GM23248 (cell line): ENCODE measurements at regions not wholly inside any gene's neighbourhood (a gene's known extent, or its start where the extent isn't known, plus 50 kb on each side); places are given as distances from the start of the nearest gene placed in this dataset.

Experiments used
- EZH2 ChIP-seq: fragments of 200-600 bp; sonication (generic); IDR thresholded peaks from 2 replicates; pipeline ENCODE4 v1.6.1; 2018; ENCODE audit warnings: antibody characterized with exemption, mild to moderate bottlenecking; ENCODE audit not compliant: insufficient read depth, poor library complexity, severe bottlenecking
- EZH2phosphoT487 ChIP-seq: fragments of 200-600 bp; sonication (generic); IDR thresholded peaks from 2 replicates; pipeline ENCODE4 v1.6.1; 2018; ENCODE audit warnings: antibody characterized with exemption, moderate library complexity, mild to moderate bottlenecking, low read depth; ENCODE audit not compliant: insufficient read depth

DNA sequence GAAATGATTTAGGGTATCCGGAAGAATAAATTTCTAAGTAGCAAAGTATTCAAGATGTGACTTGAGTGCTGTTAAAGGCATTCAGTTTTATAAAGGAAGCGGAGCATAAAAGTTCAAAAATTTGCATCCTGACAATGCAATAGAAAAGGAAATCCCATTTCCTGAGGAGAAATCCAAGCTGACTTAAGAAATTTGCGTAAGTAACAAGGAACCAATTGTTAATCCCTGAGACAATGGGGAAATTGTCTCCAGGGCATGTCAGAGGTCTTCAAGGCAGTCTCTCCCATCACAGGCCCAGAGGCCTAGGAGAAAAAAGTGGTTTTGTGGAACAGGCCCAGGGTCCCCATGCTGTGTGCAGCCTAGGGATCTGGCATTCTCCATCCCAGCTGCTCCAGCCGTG lies 416.0 kb downstream of the PRDM2 start:
- TF ChIP-seq EZH2phosphoT487 (no peak), EZH2 (no peak)
